AG09309 (cell line): ENCODE measurements at regions not wholly inside any gene's neighbourhood (a gene's known extent, or its start where the extent isn't known, plus 50 kb on each side); places are given as distances from the start of the nearest gene placed in this dataset.

Experiments
- DNase-seq: peaks from one replicate; pipeline ENCODE4 v3.0.0-alpha.2; 2010; ENCODE audit warnings: low read depth
- H3K4me3 ChIP-seq: 2 replicates; pipeline ENCODE4 v1.5.1; 2011; ENCODE audit warnings: mild to moderate bottlenecking, low read depth, low read length, moderate library complexity; ENCODE audit not compliant: control insufficient read depth
- CTCF ChIP-seq: IDR thresholded peaks from 2 replicates; pipeline ENCODE4 v1.5.1; 2011; ENCODE audit warnings: mild to moderate bottlenecking, low read depth, low read length, inconsistent platforms; ENCODE audit not compliant: insufficient read depth, control insufficient read depth; ENCODE audit errors: missing control alignments

DNA sequence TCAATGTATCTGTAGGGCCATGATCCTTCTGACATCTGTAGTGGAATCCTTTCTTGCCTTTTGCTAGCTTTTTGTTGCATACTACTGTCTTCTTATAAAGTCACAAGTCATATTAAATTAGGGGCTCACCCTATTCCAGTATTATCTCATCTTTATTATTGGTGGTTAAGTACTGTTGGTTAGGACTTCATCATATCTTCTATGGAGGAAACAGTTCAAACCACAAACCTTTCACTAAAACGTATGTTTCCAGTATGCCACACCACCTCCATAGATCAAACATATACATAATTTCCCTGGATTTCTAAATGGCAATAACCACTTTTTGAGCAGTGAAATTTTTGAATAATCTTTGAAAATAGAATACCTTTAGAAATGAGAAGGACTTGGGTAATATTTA is 62.8 kb upstream of the PCDH9 start:
- H3K4me3 ChIP-seq: no peak overlapping the region
- no peak for TF ChIP-seq CTCF
- no peak for DNase-seq

GRCh38 chr13:67285611-67286010 is 55.5 kb upstream of the PCDH9 start:
- DNase-seq: no peak
- no peak for TF ChIP-seq CTCF
- no peak overlapping the region for H3K4me3 ChIP-seq

GRCh38 chr13:67283637-67284036 is 53.5 kb upstream of the PCDH9 start:
- H3K4me3 ChIP-seq: no peak overlapping the region
- no peak for DNase-seq
- TF ChIP-seq CTCF: no peak

DNA sequence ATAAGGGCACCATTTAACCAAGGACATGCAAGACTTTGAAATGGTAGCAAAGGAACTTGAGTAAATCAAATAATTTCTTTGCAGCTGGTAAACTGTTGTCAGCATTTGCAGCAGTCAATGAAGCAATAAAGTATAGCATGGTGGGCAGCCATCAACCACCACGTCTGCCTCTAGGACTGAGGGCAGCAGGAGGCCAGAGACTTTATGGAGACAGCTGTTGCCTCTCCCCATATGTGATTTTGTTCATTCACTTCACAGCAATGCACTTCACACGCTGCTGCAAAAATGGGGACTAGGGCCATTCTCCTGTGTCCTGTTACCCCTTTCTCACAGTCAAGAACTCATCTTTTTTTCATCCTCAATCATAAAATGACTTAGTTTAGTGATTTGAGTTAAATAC is 51.3 kb upstream of the PCDH9 start:
- no peak for TF ChIP-seq CTCF

More for the DNA sequence above, 51.3 kb upstream of the PCDH9 start:
- no peak for DNase-seq
- H3K4me3 ChIP-seq: no peak overlapping the region
